ENCODE measurements at regions not wholly inside any gene's neighbourhood (a gene's known extent, or its start where the extent isn't known, plus 50 kb on each side); places are given as distances from the start of the nearest gene placed in this dataset.

- TF ChIP-seq, protein P1, sequence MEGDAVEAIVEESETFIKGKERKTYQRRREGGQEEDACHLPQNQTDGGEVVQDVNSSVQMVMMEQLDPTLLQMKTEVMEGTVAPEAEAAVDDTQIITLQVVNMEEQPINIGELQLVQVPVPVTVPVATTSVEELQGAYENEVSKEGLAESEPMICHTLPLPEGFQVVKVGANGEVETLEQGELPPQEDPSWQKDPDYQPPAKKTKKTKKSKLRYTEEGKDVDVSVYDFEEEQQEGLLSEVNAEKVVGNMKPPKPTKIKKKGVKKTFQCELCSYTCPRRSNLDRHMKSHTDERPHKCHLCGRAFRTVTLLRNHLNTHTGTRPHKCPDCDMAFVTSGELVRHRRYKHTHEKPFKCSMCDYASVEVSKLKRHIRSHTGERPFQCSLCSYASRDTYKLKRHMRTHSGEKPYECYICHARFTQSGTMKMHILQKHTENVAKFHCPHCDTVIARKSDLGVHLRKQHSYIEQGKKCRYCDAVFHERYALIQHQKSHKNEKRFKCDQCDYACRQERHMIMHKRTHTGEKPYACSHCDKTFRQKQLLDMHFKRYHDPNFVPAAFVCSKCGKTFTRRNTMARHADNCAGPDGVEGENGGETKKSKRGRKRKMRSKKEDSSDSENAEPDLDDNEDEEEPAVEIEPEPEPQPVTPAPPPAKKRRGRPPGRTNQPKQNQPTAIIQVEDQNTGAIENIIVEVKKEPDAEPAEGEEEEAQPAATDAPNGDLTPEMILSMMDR (conservative IDR thresholded peaks at IDR 0.05; ENCODE audit: low read length), result no peak
- TF ChIP-seq EZH2phosphoT487 (IDR thresholded peaks at IDR 0.05; ENCODE audit: borderline replicate concordance), result no peak
Measured at GRCh38 chr1:118484893-118485292, 299.9 kb upstream of the SPAG17 start.

Data from Loucy (cell line).